T-helper 1 cell (primary cell): ENCODE measurements at regions not wholly inside any gene's neighbourhood (a gene's known extent, or its start where the extent isn't known, plus 50 kb on each side); places are given as distances from the start of the nearest gene placed in this dataset.
"Not testable (repeated sequence)": the region's sequence is repeated elsewhere in the genome, so short reads cannot be mapped to it uniquely, and the experiment has no call there.

ENCODE experiments used
- DNase-seq, 5 donors: peaks; one replicate each; pipeline ENCODE4 v3.0.0-alpha.2; 2012 to 2020

DNA sequence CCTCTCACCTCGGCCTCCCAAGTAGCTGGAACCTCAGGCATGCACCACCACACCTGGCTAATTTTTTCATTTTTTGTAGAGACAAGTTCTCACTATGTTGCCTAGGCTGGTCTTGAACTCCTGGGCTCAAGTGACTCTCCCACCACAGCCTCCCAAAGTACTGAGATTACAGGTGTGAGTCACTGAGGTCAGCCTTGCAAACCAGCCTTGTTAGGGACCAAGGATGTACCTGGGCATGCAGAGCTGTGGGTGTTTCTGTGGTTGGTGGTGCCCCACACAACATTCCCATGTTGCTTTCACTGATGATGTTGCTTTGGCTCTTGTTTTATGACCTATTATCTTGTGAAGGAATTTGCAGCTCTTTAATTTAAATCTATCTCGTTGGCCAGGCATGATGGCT is 54.8 kb downstream of the OTUD1 start:
- no peak for DNase-seq

DNA sequence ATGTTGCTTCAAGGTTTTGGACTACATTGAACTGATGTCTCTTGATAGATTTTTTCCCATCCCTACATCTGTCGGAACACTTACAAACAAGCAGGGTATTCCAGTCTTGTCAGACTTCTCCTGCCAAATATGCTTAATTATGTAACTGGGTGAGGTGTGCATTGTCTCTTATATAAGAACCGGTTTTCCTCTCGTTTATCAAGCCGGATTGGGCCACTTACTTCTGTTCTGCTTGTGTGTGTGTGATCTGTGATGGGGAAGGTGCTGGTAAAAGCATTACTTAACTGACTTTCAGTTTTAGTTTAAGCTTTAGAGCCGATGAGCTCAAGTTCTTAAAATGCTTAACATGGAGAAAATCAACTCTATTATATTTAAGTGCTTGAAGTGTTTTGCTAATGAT is 57.9 kb downstream of the OTUD1 start:
- DNase-seq, result no peak

DNA sequence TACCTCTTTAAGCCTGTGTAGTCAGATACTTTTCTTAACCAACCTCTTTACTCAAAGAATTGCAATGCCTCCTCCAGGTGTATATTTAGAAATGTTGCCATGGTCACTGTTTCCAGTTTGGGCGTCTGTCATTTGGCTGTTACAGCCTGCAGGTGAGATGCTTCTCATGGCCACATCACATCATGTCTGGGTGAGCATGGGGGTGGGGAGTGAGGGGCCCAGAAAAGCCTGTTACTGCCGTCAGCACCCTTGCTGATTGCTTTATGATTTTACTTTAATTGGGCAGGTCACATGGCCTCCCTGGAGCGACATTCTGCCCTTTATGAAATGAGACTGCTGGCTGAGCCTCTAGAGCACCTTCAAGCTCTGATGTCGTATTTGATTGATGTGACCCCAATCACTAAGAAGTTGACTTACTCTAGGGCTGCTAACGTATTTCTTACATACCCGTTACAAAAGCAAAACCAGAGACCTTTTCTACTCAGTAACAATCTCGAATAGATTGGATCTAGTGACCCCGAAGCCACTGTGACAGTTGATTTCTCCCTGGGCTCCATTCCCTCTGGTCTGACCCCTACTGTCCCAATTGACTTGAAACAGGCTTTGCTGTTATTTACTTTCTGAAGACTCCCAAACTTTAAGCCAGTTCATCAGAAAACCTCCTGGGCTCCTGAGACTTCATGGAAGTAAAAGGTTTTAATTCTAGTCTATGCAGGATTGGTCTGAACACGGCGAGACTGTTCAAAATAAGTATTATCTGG is 60.7 kb downstream of the OTUD1 start:
- no peak for DNase-seq

DNA sequence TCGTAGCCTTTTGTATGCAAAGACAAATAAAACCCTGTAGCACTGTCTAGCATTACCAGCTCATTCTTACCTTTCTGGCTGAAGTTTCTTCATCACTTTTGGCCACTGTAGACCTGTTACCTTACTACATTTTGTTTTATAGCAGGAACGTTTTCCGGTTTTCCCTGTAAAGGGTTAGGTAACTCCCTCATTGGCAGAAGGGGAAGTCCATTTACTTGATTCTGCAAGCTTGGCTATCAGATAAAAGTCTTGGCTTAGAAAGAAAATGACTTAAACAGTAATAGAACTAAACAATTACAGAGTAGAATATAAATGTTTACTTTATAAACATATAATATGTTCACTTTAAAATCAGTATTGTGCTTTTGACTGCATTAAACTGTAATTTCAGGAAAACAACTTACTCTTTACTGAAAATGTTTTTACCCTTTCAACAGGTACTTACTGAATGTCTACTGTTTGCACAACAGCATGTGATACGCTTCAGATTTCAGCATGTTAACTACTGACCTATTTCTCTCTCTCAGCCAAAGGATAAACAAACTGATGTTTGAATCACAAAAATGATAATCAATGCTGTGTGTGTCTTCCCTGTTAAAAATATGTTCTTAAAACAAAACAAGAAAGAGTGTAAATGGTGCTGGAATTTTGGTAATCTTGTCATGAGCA is 67.1 kb downstream of the OTUD1 start:
- DNase-seq, result no peak

DNA sequence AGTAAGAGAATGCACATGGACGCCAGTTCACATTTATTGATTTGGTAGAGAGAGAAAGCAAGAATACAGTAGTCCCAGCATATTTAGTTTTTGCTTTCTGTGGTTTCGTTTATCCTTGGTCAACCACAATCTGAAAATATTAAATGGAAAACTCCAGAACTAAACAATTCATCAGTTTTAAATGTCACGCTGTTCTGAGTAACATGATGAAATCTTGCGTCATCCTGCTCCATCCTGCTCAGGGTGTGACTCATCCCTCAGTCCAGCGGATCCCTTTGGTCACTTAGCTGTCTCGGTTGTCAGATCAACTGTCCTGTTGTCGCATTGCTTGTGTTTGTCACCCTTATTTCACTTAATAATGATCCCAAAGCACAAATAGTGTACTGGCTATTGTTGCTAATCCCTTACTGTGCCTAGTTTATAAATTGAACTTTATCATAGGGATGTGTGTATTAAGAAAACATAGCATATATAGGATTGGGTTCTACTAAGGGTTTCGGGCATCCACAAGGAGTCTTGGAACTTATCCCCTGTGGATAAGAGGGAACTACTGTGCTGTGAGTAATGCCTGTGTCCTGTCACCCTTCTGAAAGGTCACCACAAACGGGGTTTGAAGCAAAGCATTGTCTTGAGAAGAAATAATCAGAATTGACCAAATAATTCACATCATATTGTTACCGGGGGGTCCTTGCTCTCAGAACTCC is 73.6 kb downstream of the OTUD1 start:
- DNase-seq, result peak in 1 of 5 donors; percentile 39

DNA sequence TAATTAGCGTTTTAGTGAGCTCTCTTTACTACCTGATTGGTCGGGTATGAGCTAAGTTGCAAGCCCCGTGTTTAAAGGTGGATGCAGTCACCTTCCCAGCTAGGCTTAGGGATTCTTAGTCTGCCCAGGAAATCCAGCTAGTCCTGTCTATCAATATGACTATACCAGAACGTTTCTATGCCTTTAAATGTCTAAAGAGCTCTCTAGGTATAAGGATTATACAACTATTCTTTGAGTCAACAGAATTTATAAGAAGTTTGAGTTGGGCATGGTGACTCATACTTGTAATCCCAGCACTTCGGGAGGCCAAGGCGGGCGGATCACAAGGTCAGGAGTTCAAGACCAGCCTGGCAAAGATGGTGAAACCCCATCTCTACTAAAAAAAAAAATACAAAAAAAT is 74.7 kb downstream of the OTUD1 start:
- not testable (repeated sequence) for DNase-seq

DNA sequence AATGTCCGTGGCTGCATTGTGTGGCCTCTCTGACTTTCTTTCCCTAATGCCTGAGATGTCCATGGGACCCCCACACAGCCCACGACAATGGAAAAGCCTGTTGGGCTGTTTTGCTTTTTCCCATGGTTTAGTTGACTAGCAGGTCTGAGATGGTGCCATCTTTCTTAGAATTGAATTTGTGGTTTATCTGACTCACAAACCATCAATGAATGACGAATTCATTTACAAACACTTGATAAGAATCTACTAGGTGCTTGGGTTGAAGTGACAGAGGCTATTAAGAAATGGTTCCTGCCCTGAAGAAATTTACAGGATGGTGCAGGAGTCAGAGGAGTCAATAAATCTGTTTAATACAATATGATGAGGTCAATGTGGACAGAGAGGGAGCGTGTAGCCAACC is 75.4 kb downstream of the OTUD1 start:
- peak in 1 of 5 donors; percentile 53 for DNase-seq

DNA sequence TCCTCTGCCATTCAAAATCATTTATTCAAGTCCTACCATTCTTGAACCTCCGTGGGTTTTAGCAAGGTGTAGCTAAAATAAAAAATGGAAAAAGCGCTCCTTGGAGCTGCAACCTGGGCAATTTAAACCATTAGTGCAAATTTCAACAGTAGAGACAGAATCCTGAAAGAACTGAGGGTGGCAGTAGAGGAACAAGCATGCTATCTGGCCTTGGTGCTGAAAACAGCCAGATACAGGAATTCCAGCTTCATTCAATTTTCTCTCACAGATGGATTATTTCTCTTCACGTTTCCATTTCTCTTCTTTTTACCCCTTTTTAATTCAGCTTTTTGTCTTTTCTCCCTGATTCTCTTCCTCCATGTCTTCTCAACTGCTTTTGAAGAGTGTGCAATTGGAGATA is 77.7 kb downstream of the OTUD1 start:
- DNase-seq, result no peak

DNA sequence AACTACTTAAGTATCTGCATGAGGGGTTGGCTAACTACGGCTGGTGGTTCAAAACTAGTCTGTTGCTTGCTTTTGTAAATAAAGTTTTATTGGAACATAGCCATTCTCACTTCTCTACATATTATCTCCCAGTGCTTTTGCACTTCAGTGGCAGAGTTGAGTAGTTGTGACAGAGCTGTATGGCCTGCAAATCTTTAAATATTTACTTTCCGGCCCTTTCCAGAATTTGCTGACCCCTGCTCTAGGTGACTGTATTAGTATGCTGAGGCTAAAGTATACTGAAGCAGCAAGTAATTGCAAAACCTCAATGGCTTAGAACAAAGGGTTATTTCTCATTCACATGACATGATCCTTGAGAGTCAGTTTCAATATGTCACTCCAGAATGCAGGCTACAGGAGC is 78.3 kb downstream of the OTUD1 start:
- DNase-seq, result no peak

DNA sequence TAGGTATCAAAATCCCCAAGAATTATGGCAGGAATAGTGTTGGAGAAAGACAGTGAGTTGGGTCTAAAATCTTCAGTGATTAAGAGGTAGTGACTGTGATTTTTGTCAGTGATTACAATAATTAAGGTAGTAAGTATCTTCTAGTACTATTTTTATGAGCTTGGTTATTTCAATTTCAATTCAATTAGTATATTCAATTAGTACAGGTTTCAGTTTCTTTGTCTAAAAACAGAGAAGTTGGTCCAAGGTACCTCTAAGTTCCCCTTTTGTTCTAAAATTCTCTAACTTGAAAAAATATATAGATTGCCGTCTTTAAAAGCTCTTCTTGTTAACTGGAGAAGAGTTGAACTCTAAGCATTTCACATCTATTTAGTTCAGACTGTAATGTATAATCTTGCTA is 82.9 kb downstream of the OTUD1 start:
- DNase-seq, result no peak

DNA sequence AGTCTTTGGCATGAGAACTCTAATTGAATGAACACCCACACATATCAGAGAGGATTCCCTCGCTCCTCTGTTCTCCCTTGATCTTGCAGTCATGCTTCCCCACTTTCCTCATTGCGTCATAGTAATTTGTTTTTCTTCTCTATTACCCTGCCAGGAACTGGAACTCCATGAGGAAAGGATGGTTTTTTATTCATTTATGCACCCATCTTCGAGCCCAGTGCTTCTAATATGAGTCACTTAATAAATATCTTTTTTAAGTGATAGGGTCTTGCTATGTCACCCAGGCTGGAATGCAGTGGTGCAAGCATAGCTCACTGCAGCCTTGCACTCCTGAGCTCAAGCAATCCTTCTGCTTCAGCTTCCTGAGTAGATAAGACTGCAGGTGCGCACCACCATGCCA is 83.5 kb downstream of the OTUD1 start:
- no peak for DNase-seq

DNA sequence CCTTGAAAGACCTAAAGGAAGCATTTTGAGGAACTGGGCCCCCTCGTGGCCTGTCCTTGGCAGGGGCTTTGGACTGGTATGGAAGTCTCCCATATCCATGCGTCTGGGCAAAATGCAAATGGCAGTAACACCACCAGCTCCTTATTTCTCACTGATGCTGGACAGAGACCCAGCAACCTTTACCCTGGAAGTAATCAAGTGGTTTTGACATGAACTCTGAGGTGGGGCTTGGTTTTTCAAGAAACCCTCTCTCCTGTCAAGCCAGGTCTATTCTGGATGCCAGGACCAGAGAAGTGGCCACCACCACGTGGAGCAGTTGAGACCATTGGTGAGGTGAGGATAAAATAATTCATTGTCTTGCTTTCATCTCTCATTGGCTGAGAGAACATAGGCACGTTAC is 84.4 kb downstream of the OTUD1 start:
- no peak for DNase-seq

DNA sequence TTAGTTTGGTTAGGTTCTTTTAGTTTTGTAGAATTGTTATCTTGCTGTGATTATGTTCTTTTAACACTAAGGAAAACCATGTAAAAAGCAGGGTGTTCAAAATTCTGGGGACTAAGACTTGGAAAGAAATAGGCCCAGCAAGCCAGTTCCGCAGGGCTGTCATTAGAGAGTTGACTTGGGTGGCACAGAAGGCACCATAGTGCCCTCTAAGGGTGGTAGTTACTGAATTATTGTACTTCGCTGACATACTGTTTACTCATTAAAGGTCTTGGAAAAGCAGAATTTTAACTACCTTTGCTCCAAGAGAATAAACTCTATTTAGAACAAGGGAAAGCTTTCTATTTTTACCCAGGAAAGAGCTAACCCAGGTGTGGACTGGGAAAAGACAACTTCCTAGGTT is 86.5 kb downstream of the OTUD1 start:
- DNase-seq, result peak in 2 of 5 donors; percentile 5 to 29

DNA sequence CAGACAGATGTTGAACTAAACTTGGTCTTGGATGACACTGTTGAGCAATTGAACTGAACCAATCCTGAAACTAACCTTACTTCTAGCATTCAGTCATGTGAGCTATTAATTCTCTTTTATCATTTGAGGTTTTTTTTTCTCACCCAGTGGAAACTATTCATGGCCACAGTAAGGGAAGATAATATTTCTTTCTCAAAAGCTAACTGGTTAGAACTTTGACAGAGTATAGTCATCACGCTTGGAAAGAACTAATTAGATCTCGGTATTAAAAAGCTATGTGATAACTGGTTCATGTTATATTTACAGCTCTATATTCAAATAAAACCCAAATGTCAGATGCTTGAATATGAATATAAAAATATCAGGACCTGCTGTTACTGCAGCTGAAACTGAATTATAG is 89.5 kb downstream of the OTUD1 start:
- DNase-seq, result no peak

DNA sequence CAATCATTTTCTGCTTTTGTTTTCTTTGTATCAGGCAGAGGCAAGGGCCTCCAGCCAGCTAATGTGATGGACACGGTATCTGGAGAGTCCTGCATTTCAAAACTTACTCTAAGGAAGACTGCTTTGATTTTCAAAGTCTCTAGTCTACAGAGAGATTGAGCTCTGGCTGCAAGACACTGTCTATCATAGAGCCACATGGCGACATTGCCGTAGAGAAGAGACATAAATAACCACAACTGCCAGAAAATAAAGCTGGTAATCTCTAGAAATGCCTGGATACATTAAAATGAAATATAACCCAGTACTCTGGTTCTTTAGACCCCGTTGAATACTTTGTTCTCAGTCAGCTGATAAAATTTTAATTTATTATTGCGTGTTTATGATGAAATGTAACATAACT is 90.8 kb downstream of the OTUD1 start:
- no peak for DNase-seq

DNA sequence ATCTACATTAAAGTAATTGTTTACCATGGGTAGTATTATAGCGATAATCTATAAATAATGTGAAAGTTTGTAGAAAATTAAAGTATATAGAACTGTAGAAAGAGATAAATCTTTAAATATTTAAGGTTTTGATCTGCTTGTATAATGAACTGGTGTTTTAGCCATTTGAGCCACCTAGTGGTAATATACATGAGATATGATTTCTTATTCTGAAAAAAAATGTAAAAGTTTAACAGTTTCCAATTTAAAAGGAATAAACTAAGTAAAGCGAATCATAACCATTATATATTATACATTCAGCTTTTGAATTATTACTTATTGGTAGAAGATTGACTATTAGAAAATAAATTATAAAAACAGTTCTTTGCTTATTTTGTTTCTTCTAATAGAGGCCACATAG is 91.2 kb downstream of the OTUD1 start:
- DNase-seq, result no peak

DNA sequence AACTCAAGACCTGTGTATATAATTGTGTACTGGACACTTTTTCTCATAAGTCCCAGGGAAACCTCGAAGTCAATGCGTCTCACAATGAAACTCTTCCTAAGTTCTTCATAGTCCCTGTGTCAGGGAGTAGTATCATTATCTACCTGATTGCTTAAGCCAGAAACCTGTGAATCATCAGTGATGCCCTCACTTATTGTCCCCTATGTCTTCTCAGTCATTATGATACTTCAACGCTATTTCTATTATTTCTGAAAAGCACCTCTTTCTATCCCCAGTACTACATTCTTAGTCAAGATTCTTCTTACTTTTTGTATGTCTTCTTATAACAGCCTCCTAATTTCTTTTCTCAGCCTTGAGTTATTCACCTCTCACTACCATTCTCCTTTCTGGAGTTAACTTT is 94.3 kb downstream of the OTUD1 start:
- DNase-seq, result no peak

DNA sequence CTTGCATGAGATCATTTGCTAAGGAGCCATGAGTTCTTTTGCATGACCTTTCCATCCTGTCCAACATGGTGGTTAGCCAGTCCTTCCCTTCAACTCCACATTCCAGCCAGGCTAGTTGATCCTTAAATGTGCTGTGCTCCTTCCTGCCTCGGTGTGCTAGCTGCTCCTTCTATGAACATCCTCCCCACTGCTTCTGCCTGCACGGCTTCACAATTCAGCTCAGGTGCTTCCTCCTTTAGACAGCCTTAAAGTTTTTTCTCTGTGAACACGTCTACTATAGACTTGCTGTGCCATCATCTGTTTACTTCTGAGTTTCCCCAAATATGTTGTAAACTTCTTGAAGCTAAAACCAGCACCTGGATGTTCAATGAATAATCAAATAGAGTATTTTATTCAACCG is 95.5 kb downstream of the OTUD1 start:
- no peak for DNase-seq

DNA sequence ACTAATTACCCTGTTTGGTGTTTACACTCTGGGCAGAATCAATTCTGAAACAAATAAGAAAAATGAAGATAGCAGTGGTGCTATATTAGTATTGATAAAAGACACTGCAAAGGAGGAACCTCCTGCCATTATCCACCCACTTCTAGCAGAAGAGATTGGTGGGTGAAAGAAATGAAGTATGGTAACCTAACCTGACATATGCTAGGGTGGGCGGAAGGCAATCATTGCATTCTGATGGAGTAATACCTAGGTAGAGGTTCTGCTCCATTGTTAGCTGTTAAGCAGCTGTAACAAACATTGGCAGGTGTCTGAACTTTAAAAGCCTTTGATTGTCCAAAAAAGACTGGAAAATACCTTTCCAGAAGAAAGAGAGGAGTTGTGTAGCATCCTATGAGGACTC is 95.9 kb downstream of the OTUD1 start:
- no peak for DNase-seq

DNA sequence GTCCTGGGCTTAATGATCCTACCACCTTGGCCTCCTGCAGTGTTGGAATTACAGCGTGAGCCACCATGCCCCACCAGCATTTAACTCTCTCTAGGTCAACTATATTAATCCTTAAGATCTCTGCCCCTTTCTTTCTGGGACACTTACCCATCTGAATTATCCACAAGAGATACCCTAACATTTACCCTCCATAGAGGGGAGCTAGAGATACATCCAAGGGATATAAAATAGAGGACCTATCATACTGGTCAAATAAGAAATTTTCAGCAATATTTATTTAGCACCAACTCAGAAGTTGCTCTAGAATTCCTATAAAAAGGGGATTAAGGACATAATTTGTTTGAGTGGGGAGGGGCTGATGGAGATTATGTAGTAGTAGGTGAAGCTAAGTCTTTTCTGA is 96.5 kb downstream of the OTUD1 start:
- no peak for DNase-seq

DNA sequence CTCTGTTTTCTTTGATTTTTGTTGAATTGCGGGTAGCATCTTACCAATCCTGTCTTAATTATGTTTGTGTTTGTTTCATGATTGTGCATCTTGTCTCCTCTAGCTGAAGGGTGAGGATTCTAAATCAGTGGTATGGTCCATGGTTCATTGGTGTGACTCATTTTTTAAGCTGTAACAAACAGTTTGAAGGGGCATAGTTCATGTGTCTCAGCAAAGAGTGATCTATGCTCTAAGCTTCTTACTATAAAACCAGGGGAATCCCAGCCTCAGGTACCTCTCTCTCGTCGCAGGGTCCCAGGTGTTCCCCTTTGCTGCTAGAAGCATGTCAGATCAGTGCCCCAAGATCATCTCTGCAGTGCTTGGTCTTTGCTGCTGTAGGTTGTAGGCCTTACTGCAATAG is 100.1 kb downstream of the OTUD1 start:
- no peak for DNase-seq

DNA sequence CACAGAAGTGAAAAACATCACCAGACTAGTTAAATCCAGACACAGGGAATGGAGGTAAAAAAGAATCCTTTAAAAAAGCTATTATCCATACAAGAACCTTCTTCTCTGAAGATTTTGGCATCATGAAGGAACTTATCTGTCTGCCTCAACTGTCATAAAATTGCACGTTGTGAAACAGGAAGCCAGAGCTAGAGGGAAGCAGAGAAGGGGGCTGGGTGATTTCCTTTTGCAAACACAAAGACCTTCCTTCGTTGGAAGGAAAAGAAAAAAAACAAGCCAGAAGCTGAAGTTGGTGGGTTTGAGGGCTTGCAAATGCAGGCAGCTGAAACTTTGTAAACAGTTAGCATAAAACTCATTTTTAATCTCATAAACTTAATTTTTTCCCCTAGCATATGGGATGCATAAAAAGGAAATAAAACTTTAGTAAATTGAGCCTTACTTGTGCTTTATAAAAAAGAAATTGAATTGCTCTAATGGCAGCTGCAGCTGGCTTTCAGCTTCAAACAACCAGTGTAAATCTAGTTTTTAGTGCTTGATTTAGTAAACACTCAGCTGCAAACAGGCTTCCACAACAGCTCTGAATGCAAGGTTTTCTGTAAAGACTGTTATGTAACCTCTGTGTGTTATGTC is 101.6 kb downstream of the OTUD1 start:
- peak in 1 of 5 donors; percentile 28 for DNase-seq

DNA sequence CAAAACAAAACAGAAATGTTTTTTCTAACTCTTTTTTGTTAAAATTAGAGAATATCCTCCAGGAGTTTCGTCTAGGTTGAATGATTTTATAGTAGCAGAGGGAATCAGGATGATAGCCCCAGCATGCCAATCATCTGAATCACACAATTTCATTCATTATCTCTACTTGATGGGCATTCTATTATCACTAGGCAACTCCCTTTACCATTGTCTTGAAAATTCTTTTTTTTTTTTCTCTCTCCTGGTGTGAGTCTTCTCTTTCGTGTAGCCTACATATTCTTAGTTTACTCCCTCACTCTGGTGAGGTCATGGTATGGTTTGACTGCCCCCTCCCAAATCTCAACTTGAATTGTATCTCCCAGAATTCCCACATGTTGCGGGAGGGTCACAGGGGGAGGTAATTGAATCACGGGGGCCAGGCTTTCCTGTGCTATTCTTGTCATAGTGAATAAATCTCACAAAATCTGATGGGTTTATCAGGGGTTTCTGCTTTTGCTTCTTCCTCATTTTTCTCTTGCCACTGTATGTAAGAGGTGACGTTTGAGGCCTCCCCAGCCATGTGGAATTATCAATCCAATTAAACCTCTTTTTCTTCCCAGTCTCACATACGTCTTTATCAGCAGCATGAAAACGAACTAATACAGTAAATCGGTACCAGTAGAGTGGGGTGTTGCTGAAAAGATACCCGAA is 105.0 kb downstream of the OTUD1 start:
- DNase-seq, result no peak
